SK-N-SH (cell line): ENCODE measurements at regions not wholly inside any gene's neighbourhood (a gene's known extent, or its start where the extent isn't known, plus 50 kb on each side); places are given as distances from the start of the nearest gene placed in this dataset.

Experiments used
- CTCF ChIA-PET: fragments of 300-600, 350-600 bp; formaldehyde crosslinking; extraction: SDS; loops from one replicate; lab custom pipeline; 2021; lab: Yijun Ruan, JAX
- POLR2A ChIA-PET: fragments of 350-600 bp; sonication (Branson Sonifier 250); formaldehyde crosslinking; extraction: SDS; loops from one replicate; lab custom pipeline; 2020; ENCODE audit warnings: antibody characterized with exemption, inconsistent platforms; lab: Yijun Ruan, JAX
- DNase-seq: peaks from one replicate; pipeline ENCODE4 v3.0.0; 2012
- H2AFZ ChIP-seq: fragments of 200-600 bp; sonication (generic); 2 replicates; pipeline ENCODE4 v1.8.1; 2016; ENCODE audit warnings: antibody characterized with exemption, mild to moderate bottlenecking, low read depth
- H3F3A ChIP-seq: fragments of 200-600 bp; sonication (generic); replicated peaks from 2 replicates; pipeline ENCODE3; 2016; ENCODE audit warnings: antibody characterized with exemption, mild to moderate bottlenecking; ENCODE audit not compliant: insufficient read depth
- H3K27ac ChIP-seq, 2 experiments: fragments of 200-500 bp in 1 of 2; fragments of 200-600 bp in 1 of 2; sonication (Bioruptor generic) in 1 of 2; sonication (generic), shearing (Covaris generic) in 1 of 2; 2 replicates each; pipeline versions ENCODE4 v1.5.1 to v1.6.1; 2014 to 2016; ENCODE audit warnings: low read depth in 2 of 2, inconsistent platforms in 1 of 2, low read length in 1 of 2, mild to moderate bottlenecking in 1 of 2, mixed read lengths in 1 of 2
- H3K27me3 ChIP-seq: fragments of 200-600 bp; sonication (generic), shearing (Covaris generic); 2 replicates; pipeline ENCODE4 v1.6.1; 2016; ENCODE audit warnings: mixed run types; ENCODE audit not compliant: insufficient read depth
- H3K36me3 ChIP-seq, 2 experiments: fragments of 200-500 bp in 1 of 2; fragments of 200-600 bp in 1 of 2; sonication (Bioruptor generic) in 1 of 2; sonication (generic) in 1 of 2; replicated peaks in 1 of 2; 2 replicates each; pipeline versions ENCODE3 to v1.5.1; 2014 to 2016; ENCODE audit warnings: low read length in 1 of 2, mild to moderate bottlenecking in 1 of 2; ENCODE audit not compliant: insufficient read depth in 2 of 2, control insufficient read depth in 1 of 2
- H3K4me1 ChIP-seq, 2 experiments: fragments of 200-500 bp in 1 of 2; fragments of 200-600 bp in 1 of 2; sonication (Bioruptor generic) in 1 of 2; sonication (generic), shearing (Covaris generic) in 1 of 2; 2 replicates each; pipeline versions ENCODE4 v1.5.1 to v1.6.1; 2014 to 2016; ENCODE audit warnings: low read depth in 1 of 2, low read length in 1 of 2, mixed run types in 1 of 2; ENCODE audit not compliant: insufficient read depth in 2 of 2, control insufficient read depth in 1 of 2
- H3K4me2 ChIP-seq: fragments of 200-600 bp; sonication (generic), shearing (Covaris generic); 2 replicates; pipeline ENCODE4 v1.6.1; 2017; ENCODE audit warnings: mixed run types
- H3K4me3 ChIP-seq, 2 experiments: fragments of 200-500 bp in 1 of 2; fragments of 200-600 bp in 1 of 2; sonication (Bioruptor generic) in 1 of 2; sonication (generic), shearing (Covaris generic) in 1 of 2; 2 replicates each; pipeline versions ENCODE4 v1.5.1 to v1.8.1; 2014 to 2016; ENCODE audit warnings: low read depth in 2 of 2, inconsistent platforms in 1 of 2, low read length in 1 of 2, mild to moderate bottlenecking in 1 of 2, mixed read lengths in 1 of 2, moderate library complexity in 1 of 2
- H3K79me2 ChIP-seq: fragments of 200-600 bp; sonication (generic); 2 replicates; pipeline ENCODE4 v1.8.1; 2017; ENCODE audit warnings: mild to moderate bottlenecking; ENCODE audit not compliant: insufficient read depth
- H3K9ac ChIP-seq: fragments of 200-600 bp; sonication (generic); 2 replicates; pipeline ENCODE4 v1.6.1; 2017; ENCODE audit warnings: mixed run types
- H3K9me2 ChIP-seq: fragments of 200-600 bp; sonication (generic); 2 replicates; pipeline ENCODE4 v1.6.1; 2017; ENCODE audit warnings: mixed run types
- H3K9me3 ChIP-seq: fragments of 200-600 bp; sonication (generic); 2 replicates; pipeline ENCODE4 v1.6.1; 2017; ENCODE audit warnings: mixed run types, mild to moderate bottlenecking, moderate library complexity
- H4K20me1 ChIP-seq: fragments of 200-600 bp; sonication (generic); 2 replicates; pipeline ENCODE4 v1.6.1; 2017; ENCODE audit warnings: mild to moderate bottlenecking, mixed run types; ENCODE audit not compliant: insufficient read depth
- ELF1 ChIP-seq: IDR thresholded peaks from 2 replicates; pipeline ENCODE4 v1.4.0; 2012
- EP300 ChIP-seq, 2 experiments: IDR thresholded peaks; 2 replicates each; pipeline versions ENCODE4 v1.4.0 to v1.6.1; 2012; ENCODE audit warnings: borderline replicate concordance in 1 of 2, low read depth in 1 of 2, low read length in 1 of 2
- FOSL2 ChIP-seq: IDR thresholded peaks from 2 replicates; pipeline ENCODE4 v1.4.0; 2012; ENCODE audit warnings: low read depth, mild to moderate bottlenecking, moderate library complexity, borderline replicate concordance
- FOXM1 ChIP-seq: IDR thresholded peaks from 2 replicates; pipeline ENCODE4 v1.4.0; 2012; ENCODE audit warnings: low read depth, mild to moderate bottlenecking
- GATA2 ChIP-seq: sonication (generic); formaldehyde crosslinking; IDR thresholded peaks from 2 replicates; pipeline ENCODE4 v1.5.0; 2020; ENCODE audit warnings: mild to moderate bottlenecking, missing genetic modification reagents
- JUND ChIP-seq: IDR thresholded peaks from 2 replicates; pipeline ENCODE4 v1.4.0; 2012
- MEF2A ChIP-seq: IDR thresholded peaks from 2 replicates; pipeline ENCODE4 v1.4.0; 2012; ENCODE audit warnings: low read depth, borderline replicate concordance
- RAD21 ChIP-seq: IDR thresholded peaks from 2 replicates; pipeline ENCODE4 v1.6.1; 2012; ENCODE audit warnings: mild to moderate bottlenecking, low read length
- RCOR1 ChIP-seq: fragments of 150-350 bp; IDR thresholded peaks from 2 replicates; pipeline ENCODE4 v1.6.1; 2017; ENCODE audit warnings: antibody characterized with exemption, low read length
- RXRA ChIP-seq: IDR thresholded peaks from 2 replicates; pipeline ENCODE4 v1.4.0; 2012; ENCODE audit warnings: low read depth, mild to moderate bottlenecking, borderline replicate concordance
- SIN3A ChIP-seq: IDR thresholded peaks from 2 replicates; pipeline ENCODE4 v1.6.1; 2012; ENCODE audit warnings: low read depth, mild to moderate bottlenecking, low read length, moderate library complexity, borderline replicate concordance
- SMC3 ChIP-seq: IDR thresholded peaks from 2 replicates; pipeline ENCODE4 v1.6.1; 2012; ENCODE audit warnings: low read depth, low read length, improper control_type of control experiment
- TAF1 ChIP-seq: IDR thresholded peaks from 2 replicates; pipeline ENCODE4 v1.6.1; 2012; ENCODE audit warnings: low read depth, mild to moderate bottlenecking, low read length, moderate library complexity, borderline replicate concordance
- TEAD4 ChIP-seq: IDR thresholded peaks from 2 replicates; pipeline ENCODE4 v1.4.0; 2012; ENCODE audit warnings: mild to moderate bottlenecking, borderline replicate concordance; ENCODE audit not compliant: insufficient read depth
- YY1 ChIP-seq: IDR thresholded peaks from 2 replicates; pipeline ENCODE4 v1.4.0; 2012; ENCODE audit warnings: low read depth, mild to moderate bottlenecking
- WGBS: methylation state at CpG from one replicate; pipeline ENCODE4 v1.1.6; 2017; ENCODE audit warnings: low lambda C conversion rate; 5-methylcytosine and 5-hydroxymethylcytosine counted together
- TF ChIP-seq, protein P1 (sequence below): fragments of 200-600 bp; sonication (generic); IDR thresholded peaks from 2 replicates; pipeline ENCODE4 v1.6.1; 2017; ENCODE audit warnings: antibody characterized with exemption, mild to moderate bottlenecking, moderate library complexity
- TF ChIP-seq, protein P2 (sequence below): IDR thresholded peaks from 2 replicates; pipeline ENCODE4 v1.4.0; 2012; ENCODE audit warnings: low read depth, borderline replicate concordance
- TF ChIP-seq, protein P3 (sequence below): IDR thresholded peaks from 2 replicates; pipeline ENCODE4; 2012
- TF ChIP-seq, protein P4 (sequence below): IDR thresholded peaks from 2 replicates; pipeline ENCODE4 v1.4.0; 2012; ENCODE audit warnings: low read depth
- TF ChIP-seq, protein P5 (sequence below): fragments of 150-350 bp; IDR thresholded peaks from 2 replicates; pipeline ENCODE4 v1.6.1; 2016; ENCODE audit warnings: mild to moderate bottlenecking, low read depth, low read length

DNA sequence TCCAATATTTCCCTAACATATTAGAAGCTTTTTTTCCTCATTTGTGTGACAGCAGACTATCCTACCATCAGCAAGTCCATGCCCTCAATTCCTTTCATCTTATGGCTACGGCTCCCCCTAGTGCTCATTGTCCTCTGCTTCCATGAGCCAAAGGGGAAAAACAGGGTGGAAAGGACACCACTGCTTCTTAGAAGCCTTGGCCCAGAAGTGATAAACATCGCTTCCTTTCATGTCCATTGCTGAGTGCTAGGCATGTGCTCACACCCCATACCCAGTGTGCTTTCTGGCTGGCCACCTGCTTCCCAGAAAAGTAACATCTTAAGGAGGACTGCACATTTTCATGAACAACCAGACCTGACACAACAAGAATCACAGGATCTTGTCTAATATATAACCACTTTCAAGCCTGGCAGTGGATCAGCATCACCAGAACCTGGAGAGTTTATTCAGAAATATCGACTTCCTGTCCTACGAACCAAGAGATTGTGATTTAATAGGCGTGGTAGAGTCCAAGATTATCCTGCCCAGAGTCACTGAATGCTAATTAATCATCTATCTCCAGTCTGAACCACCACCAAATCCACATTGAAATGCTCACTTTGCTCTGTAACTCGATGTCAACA is 650.5 kb upstream of the SORCS1 start:
- H3K9me2 ChIP-seq: no peaks in the 10 kb centered on the region
- H3K27me3 ChIP-seq: no peaks in the 10 kb centered on the region
- DNase-seq: peak; percentile 54
- H3K9me3 ChIP-seq: no peaks in the 10 kb centered on the region
- no peaks in the 10 kb centered on the region for H4K20me1 ChIP-seq
- peaks cover 0 to 2% of the 10 kb centered on the region in 2 experiments; a peak in 1 of 4 replicates for H3K4me1 ChIP-seq
- H3K79me2 ChIP-seq: no peaks in the 10 kb centered on the region
- 17% methylated on average over 6 of the region's 6 CpGs for WGBS
- no peak overlapping the region for H3K9ac ChIP-seq
- ChIA-PET CTCF (interaction anchor here (0.5 to 3.3 kb wide), 32 partner anchors 11 to 1942 kb away, joined by 3 to 18 read pairs (median 3); no protein-coding TSS in a partner anchor), POLR2A (no interaction called here)
- TF ChIP-seq RXRA (no peak), SIN3A (no peak), FOSL2 (no peak), GATA2 (peak; percentile 46; the same call in 1 of the 2 replicates), JUND (no peak), SMC3 (peak; percentile 78), RAD21 (peak; percentile 93), YY1 (no peak)
- TF ChIP-seq, protein P1, sequence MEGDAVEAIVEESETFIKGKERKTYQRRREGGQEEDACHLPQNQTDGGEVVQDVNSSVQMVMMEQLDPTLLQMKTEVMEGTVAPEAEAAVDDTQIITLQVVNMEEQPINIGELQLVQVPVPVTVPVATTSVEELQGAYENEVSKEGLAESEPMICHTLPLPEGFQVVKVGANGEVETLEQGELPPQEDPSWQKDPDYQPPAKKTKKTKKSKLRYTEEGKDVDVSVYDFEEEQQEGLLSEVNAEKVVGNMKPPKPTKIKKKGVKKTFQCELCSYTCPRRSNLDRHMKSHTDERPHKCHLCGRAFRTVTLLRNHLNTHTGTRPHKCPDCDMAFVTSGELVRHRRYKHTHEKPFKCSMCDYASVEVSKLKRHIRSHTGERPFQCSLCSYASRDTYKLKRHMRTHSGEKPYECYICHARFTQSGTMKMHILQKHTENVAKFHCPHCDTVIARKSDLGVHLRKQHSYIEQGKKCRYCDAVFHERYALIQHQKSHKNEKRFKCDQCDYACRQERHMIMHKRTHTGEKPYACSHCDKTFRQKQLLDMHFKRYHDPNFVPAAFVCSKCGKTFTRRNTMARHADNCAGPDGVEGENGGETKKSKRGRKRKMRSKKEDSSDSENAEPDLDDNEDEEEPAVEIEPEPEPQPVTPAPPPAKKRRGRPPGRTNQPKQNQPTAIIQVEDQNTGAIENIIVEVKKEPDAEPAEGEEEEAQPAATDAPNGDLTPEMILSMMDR: peak; percentile 81
- H3K36me3 ChIP-seq: no peaks in the 10 kb centered on the region
- H2AFZ ChIP-seq: no peak overlapping the region
- no peak overlapping the region; a peak in 1 of 4 replicates for H3K27ac ChIP-seq
- H3K4me3 ChIP-seq: peak overlapping the region in 1 of 2 experiments; percentile 27; a peak in 1 of 4 replicates
- H3K4me2 ChIP-seq: no peak overlapping the region
- H3F3A ChIP-seq: no peaks in the 10 kb centered on the region

DNA sequence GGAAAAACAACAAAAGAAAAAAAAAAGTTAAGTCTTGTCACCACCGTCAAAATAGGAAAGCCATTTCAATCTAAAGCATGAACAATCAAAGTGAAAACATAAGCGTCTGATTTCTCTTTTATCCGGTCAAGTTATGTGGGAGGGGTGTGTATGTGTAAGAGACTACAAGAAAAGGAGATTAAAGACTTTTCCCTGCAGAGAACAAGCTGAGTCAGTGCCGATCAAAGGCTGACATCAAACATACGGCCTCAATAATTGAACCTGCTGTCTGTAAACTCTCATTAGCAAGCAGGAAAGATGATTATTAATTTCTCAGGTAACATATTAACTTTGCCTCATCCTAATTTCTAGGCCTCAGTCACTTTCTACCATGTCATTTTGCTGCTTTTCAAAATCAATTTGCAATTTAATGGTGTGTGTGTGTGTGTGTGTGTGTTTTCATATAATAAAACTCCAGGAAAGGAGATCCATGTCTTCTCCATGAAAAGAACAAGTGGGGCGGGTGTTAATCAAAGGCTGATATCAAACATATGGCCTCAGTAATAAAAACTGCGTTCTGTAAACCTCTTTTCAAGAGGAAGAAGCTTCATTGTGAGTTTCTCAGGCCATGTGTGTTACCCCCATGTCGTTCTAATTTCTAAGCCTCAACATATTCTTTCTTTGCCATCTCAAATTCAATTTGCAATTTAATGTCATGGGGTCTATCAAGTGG is 649.1 kb upstream of the SORCS1 start:
- peaks cover 0 to 2% of the 10 kb centered on the region in 2 experiments; a peak in 1 of 4 replicates for H3K4me1 ChIP-seq
- CTCF ChIA-PET: interaction anchor here (0.5 to 3.3 kb wide), 21 partner anchors 9 to 1188 kb away, joined by 3 to 18 read pairs (median 3); no protein-coding TSS in a partner anchor

More for the DNA sequence above, 649.1 kb upstream of the SORCS1 start:
- Histone ChIP-seq H3K9ac (no peak overlapping the region), H3K79me2 (no peaks in the 10 kb centered on the region), H2AFZ (no peak overlapping the region), H3K9me3 (no peaks in the 10 kb centered on the region), H3K9me2 (no peaks in the 10 kb centered on the region), H3F3A (no peaks in the 10 kb centered on the region), H4K20me1 (no peaks in the 10 kb centered on the region), H3K36me3 (no peaks in the 10 kb centered on the region), H3K27me3 (no peaks in the 10 kb centered on the region), H3K4me2 (no peak overlapping the region), H3K4me3 (no peak overlapping the region), H3K27ac (no peak overlapping the region)
- 62% methylated on average over 8 of the region's 8 CpGs for WGBS
- TF ChIP-seq TAF1: no peak
- no peak for TF ChIP-seq EP300 (IDR thresholded peaks at IDR 0.05; ENCODE audit: borderline replicate concordance in 1 of 2, low read depth in 1 of 2, low read length in 1 of 2)
- TF ChIP-seq, protein P2, sequence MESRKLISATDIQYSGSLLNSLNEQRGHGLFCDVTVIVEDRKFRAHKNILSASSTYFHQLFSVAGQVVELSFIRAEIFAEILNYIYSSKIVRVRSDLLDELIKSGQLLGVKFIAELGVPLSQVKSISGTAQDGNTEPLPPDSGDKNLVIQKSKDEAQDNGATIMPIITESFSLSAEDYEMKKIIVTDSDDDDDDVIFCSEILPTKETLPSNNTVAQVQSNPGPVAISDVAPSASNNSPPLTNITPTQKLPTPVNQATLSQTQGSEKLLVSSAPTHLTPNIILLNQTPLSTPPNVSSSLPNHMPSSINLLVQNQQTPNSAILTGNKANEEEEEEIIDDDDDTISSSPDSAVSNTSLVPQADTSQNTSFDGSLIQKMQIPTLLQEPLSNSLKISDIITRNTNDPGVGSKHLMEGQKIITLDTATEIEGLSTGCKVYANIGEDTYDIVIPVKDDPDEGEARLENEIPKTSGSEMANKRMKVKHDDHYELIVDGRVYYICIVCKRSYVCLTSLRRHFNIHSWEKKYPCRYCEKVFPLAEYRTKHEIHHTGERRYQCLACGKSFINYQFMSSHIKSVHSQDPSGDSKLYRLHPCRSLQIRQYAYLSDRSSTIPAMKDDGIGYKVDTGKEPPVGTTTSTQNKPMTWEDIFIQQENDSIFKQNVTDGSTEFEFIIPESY: no peak
- no peak for TF ChIP-seq GATA2
- no peak for TF ChIP-seq FOXM1
- TF ChIP-seq, protein P3, sequence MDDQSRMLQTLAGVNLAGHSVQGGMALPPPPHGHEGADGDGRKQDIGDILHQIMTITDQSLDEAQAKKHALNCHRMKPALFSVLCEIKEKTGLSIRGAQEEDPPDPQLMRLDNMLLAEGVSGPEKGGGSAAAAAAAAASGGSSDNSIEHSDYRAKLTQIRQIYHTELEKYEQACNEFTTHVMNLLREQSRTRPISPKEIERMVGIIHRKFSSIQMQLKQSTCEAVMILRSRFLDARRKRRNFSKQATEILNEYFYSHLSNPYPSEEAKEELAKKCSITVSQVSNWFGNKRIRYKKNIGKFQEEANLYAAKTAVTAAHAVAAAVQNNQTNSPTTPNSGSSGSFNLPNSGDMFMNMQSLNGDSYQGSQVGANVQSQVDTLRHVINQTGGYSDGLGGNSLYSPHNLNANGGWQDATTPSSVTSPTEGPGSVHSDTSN: no peak
- TF ChIP-seq TEAD4: no peak
- no peak for TF ChIP-seq SMC3
- TF ChIP-seq RCOR1: no peak
- no peak for TF ChIP-seq MEF2A
- TF ChIP-seq, protein P4, sequence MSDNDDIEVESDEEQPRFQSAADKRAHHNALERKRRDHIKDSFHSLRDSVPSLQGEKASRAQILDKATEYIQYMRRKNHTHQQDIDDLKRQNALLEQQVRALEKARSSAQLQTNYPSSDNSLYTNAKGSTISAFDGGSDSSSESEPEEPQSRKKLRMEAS: no peak
- TF ChIP-seq ELF1: no peak
- TF ChIP-seq, protein P5, sequence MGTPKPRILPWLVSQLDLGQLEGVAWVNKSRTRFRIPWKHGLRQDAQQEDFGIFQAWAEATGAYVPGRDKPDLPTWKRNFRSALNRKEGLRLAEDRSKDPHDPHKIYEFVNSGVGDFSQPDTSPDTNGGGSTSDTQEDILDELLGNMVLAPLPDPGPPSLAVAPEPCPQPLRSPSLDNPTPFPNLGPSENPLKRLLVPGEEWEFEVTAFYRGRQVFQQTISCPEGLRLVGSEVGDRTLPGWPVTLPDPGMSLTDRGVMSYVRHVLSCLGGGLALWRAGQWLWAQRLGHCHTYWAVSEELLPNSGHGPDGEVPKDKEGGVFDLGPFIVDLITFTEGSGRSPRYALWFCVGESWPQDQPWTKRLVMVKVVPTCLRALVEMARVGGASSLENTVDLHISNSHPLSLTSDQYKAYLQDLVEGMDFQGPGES: no peak
- no peak for DNase-seq
- POLR2A ChIA-PET: no interaction called here
